Ectodermal cell (in vitro differentiated cells): ENCODE measurements at regions not wholly inside any gene's neighbourhood (a gene's known extent, or its start where the extent isn't known, plus 50 kb on each side); places are given as distances from the start of the nearest gene placed in this dataset.

Experiments used
- H3K27ac ChIP-seq: 2 replicates; pipeline ENCODE4 v1.7.0; 2013; ENCODE audit warnings: mild to moderate bottlenecking, low read depth, low read length; ENCODE audit not compliant: insufficient read depth, poor library complexity, severe bottlenecking
- H3K27me3 ChIP-seq: 2 replicates; pipeline ENCODE4 v1.7.0; 2013; ENCODE audit warnings: mild to moderate bottlenecking, low read length; ENCODE audit not compliant: insufficient read depth, control insufficient read depth, poor library complexity, severe bottlenecking
- H3K36me3 ChIP-seq: one replicate; pipeline ENCODE4 v1.7.0; 2013; ENCODE audit warnings: low read length; ENCODE audit not compliant: control insufficient read depth, insufficient read depth
- H3K4me1 ChIP-seq: one replicate; pipeline ENCODE4 v1.7.0; 2013; ENCODE audit warnings: low read length; ENCODE audit not compliant: control insufficient read depth, insufficient read depth
- H3K4me3 ChIP-seq: 2 replicates; pipeline ENCODE4 v1.7.0; 2013; ENCODE audit warnings: low read depth, low read length, control low read depth; ENCODE audit not compliant: insufficient read depth
- H3K9me3 ChIP-seq: 2 replicates; pipeline ENCODE4 v1.7.0; 2013; ENCODE audit warnings: mild to moderate bottlenecking, low read length, moderate library complexity; ENCODE audit not compliant: control insufficient read depth
- WGBS, 2 experiments: methylation state at CpG; one replicate each; pipeline ENCODE4 v1.1.7; 2013; ENCODE audit warnings: missing lambda C conversion rate in 2 of 2; 5-methylcytosine and 5-hydroxymethylcytosine counted together

DNA sequence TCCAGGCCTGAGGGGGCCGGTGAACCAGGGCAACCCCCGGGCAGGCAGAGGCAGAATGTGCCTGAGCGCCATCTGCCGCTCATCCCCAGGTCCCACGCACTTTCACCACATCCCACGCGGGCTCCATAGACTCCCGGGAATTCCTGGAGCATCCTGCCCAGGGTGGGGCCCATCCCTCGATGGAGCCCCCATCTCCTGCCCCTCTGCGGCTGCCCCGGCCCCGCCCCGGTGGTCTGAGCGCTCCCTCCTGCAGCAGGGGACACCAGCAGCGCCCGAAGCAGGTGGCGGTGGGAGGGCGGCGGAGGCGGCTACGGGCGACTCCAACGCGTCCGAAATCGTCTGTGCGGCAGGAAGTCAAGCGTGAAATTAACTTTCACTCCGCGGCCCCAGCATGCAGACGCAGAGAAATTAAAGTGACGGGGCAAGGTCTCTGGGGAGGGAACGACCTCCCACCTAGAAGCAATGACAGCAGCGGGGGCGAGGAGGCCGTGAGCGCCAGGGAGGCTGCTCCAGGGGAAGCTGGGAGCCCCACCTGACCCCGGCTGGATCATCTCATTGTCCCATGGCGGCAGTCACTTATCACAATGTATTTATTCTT, 122.2 kb downstream of the NCOR2 start:
- H3K27me3 ChIP-seq: no peaks in the 10 kb centered on the region
- no peaks in the 10 kb centered on the region for H3K36me3 ChIP-seq
- H3K27ac ChIP-seq: no peak overlapping the region
- H3K4me1 ChIP-seq: peaks cover 7% of the 10 kb centered on the region
- no peaks in the 10 kb centered on the region for H3K9me3 ChIP-seq
- no peak overlapping the region for H3K4me3 ChIP-seq
- WGBS, 2 experiments: 87 to 88% methylated on average over 39 of the region's 39 CpGs

DNA sequence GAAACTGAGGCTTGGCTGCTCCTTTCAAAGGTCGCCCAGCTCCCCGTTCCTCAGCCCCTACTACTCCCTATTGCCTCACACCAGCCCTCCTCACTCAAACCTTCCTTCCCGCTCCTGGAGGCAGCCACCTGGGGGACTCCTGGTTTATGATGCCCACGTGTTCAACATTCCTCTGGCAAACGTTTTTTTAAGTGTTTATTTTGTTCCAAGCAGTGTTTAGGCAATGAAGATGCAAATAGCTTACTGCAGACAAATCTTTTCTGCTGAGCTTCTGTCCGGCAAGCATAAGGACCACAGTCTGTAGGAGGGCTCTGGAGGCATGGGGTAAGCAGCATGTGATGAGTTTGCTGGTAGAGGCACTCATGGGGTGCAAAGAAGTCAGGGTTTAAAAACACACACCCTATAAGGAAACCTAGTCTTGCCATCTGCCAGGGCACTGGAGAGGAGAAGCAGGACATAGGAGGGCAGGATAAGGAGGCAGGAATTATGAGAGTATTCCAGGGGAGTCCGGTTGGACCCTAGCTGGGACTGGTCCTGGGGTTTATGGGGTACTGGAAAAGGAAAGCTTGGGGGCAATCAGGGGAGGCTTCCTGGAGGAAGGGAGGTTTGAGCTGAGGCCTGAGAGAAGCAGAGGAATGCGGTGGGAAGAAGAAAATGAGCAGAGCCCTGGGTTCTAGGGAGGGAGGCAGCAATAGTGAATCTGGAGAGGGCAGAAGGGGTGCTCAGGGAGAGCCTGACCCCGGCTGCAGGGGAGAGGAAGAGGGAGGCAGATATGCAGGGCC, 123.3 kb downstream of the NCOR2 start:
- WGBS, 2 experiments: 91 to 93% methylated on average over 9 of the region's 9 CpGs
- Histone ChIP-seq H3K36me3 (no peaks in the 10 kb centered on the region), H3K9me3 (no peaks in the 10 kb centered on the region), H3K4me3 (no peak overlapping the region), H3K27me3 (no peaks in the 10 kb centered on the region), H3K27ac (no peak overlapping the region), H3K4me1 (peaks cover 7% of the 10 kb centered on the region)

DNA sequence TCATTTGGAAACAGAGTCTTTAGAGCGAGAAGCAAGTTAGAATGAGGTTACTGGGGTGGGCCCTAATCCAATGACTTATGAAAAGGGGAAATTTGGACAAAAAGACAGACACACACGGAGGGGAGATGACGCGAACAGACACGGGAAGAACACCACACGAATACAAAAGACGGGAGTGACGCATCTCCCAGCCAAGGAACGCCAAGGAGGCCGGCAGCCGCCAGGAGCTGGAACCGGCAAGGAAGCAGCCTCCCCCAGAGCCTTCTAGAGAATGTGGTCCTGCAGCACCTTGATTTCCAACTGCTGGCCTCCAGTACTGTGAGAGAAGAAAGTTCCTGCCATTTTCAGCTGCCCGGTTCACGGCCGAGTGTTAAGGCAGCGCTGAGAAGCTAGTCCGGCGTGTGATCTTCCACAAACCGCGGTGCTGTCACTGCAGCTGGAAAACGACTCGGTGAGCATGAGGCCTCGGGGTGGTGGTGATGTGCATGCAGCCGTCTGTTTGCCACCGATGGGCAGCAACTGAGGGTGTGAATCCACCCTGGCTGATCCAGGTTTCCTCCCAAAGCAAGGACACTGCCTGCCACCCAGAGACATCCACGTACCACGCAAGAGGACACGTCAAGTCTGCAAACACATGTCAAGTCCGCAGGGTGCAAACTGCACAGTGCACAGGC, 124.5 kb downstream of the NCOR2 start:
- Histone ChIP-seq H3K9me3 (no peaks in the 10 kb centered on the region), H3K36me3 (no peaks in the 10 kb centered on the region), H3K4me1 (peaks cover 7% of the 10 kb centered on the region), H3K4me3 (no peak overlapping the region), H3K27ac (no peak overlapping the region), H3K27me3 (no peaks in the 10 kb centered on the region)
- 96% methylated on average over 29 of the region's 29 CpGs for WGBS, 2 experiments

DNA sequence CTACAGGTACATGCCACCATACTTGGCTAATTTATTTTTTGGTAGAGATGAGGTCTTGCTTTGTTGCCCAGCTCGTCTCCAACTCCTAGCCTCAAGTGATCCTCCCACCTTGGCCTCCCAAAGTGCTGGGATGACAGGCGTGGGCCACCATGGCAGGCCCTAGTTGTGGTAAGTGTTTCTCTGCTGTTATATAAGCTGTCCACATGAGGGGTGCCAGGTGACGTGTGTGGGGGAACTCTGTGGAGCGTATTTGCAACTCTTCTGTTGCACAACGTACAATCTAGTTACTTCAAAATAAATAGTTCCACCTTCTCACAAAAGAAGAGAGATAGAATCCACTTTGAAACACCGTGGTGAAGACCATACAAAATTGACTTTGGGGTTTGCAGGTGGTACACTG, 125.1 kb downstream of the NCOR2 start:
- no peak overlapping the region for H3K4me3 ChIP-seq
- WGBS, 2 experiments: 90 to 97% methylated on average over 6 of the region's 6 CpGs
- no peaks in the 10 kb centered on the region for H3K36me3 ChIP-seq
- no peaks in the 10 kb centered on the region for H3K9me3 ChIP-seq
- H3K4me1 ChIP-seq: peaks cover 7% of the 10 kb centered on the region
- H3K27me3 ChIP-seq: no peaks in the 10 kb centered on the region
- no peak overlapping the region for H3K27ac ChIP-seq

DNA sequence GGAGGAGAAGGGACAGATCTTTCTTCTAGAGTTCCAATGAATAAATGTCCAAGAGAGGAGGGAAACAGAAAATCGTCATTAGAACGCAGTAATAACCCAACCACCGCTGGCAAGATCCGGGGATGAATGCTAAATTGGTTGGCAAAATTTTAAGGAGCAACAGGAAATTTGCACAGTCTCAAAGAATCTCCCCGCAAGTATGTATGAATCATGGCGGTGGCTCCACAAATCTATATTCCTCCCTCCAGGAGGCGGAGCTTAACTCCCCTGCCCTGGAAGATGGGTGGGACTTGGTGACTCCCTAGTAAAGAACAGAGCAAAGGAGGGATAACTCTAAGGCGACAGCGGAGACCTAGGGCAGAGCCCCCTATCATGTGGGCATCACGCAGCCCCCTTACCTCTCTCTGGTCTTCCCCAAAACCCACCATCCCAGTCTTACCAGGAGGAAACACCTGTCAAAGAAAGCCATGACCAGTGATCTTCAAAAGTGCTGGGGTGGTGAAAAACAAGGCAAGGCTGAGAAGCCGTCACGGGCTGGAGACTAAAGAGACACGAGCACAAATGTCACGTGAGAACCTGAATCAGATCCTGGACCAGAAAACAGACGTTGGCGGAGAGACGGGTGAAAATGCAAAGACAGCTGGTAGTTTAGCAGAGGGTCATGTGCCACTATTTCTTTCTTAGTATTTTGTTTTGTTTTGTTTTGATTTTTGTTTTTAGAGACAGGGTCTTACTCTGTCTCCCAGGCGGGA, 125.8 kb downstream of the NCOR2 start:
- Histone ChIP-seq H3K9me3 (no peaks in the 10 kb centered on the region), H3K4me3 (no peak overlapping the region), H3K27me3 (no peaks in the 10 kb centered on the region), H3K36me3 (no peaks in the 10 kb centered on the region), H3K4me1 (peaks cover 7% of the 10 kb centered on the region), H3K27ac (no peak overlapping the region)
- 91 to 92% methylated on average over 18 of the region's 18 CpGs for WGBS, 2 experiments

DNA sequence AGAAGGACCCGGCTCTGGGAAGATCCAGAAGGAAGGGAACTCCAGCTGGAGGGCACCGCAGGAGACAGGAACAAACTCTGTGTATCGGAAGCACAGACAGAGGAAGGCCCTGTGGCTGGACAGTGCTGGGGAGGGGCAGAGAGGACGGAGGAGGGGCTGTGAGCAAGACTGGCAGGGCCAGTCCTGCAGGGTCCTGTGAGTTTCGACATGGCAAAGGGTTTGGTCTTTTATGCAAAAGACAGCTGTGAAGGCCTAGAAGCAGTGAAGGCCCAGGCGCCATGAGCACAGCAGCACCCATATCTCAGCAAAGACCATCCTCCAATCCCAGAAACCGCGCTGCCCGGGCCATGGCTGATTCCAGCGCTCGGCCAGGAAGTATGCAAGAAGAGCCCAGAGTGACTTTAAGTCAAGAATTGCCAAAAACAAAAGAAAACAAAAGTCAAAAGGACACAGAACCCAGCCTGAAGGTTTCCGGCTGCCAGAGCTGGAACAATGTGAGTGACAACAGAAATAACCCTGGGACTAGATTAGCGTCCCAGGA, 126.5 kb downstream of the NCOR2 start:
- WGBS, 2 experiments: 87 to 92% methylated on average over 13 of the region's 13 CpGs
- peaks cover 7% of the 10 kb centered on the region for H3K4me1 ChIP-seq
- no peak overlapping the region for H3K27ac ChIP-seq
- H3K9me3 ChIP-seq: no peaks in the 10 kb centered on the region
- no peaks in the 10 kb centered on the region for H3K36me3 ChIP-seq
- H3K27me3 ChIP-seq: no peaks in the 10 kb centered on the region
- no peak overlapping the region for H3K4me3 ChIP-seq

DNA sequence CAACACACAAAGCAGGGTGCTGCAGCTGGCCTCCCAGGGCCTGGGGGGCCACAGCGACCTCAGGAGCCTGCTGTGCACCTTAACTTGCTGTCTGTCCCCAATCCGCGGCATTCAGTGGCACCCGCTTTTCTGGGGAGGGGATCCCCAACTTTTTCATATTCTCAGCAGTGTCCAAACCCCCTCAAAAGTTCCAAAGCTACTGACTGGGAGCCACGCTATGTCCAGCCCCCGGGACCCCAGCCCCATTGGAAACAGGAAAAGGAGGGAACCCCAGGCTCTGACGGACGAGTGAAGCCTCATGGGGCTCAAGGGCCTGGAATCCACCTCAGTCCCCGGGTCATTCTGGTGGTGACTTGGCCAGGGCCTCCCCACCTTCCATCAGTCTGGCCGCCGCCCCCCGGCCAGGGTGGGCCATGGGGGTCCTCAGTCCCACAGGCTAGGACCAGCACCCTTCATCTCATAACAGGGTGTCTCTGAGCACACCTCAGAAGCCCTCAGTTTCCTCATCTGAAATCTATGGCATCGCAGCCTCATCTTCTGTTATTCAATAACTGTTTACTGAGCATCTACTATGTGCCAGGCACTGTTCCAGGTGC, 127.3 kb downstream of the NCOR2 start:
- Histone ChIP-seq H3K27me3 (no peaks in the 10 kb centered on the region), H3K36me3 (no peaks in the 10 kb centered on the region), H3K4me1 (peaks cover 7% of the 10 kb centered on the region), H3K27ac (no peak overlapping the region), H3K4me3 (no peak overlapping the region), H3K9me3 (no peaks in the 10 kb centered on the region)
- 90 to 95% methylated on average over 13 of the region's 13 CpGs for WGBS, 2 experiments

DNA sequence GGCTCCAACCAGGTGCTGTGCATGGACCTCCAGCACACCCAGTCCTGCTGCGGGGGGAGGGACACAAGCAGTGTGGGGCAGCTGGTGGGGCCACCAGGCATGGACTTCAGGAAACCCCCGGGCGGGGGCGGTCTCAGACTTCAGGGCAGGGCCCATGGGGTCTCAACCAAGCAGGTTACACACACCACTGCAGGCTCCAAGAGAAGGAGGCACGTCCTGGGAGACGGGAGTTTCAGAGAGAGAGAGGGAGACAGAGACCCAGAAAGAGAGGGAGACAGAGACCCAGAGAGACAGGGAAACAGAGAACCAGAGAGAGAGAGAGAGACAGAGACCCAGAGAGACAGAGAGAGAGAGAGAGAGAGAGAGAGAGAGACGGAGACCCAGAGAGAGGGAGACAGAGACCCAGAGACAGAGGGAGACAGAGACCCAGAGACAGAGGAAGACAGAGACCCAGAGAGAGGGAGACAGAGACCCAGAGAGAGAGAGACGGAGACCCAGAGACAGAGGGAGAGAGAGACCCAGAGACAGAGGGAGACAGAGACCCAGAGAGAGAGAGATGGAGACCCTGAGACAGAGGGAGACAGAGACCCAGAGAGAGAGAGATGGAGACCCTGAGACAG, 128.9 kb downstream of the NCOR2 start:
- WGBS, 2 experiments: 77 to 78% methylated on average over 8 of the region's 8 CpGs
- Histone ChIP-seq H3K9me3 (no peaks in the 10 kb centered on the region), H3K4me3 (no peak overlapping the region), H3K27ac (no peak overlapping the region), H3K27me3 (no peaks in the 10 kb centered on the region), H3K4me1 (peaks cover 20% of the 10 kb centered on the region), H3K36me3 (no peaks in the 10 kb centered on the region)

DNA sequence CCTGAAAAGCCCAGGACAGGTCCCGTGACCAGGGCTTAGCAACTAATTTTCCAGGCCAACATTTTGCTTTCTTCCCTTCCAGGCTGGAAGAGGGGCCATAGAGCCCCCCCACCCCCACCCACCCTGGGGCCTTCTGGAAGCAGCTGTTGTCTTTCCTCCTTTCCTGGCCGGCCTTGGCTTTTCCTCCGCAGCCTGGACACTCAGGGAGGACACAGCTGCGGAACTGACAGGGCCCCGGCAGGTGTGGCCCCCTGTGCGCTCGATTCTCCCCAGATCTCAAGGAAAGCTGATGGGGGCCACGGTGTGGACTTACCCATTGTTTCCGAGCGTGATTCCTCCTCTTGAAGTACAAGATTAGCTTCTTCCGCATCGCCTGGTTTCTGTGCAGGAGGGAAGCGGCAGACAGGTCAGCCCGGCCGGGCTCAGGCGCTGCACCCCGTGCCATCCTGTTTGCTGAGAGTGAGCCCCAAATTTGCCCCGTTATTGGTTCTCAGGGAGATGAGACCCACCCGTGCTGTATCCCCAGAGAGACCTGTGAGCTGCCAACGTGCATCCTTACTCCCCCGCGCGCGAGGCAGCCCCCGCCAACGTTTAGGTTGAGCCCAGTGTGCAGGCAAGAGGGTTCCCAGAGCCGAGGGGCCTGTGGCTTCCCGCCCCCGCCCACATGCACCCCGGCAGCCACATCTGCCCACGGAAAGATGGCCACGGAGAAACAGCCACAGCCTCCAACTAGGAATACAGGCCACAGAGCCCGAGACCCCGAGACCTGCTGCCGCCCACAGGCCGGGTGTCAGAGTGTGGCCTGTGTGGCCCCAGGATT, 129.6 kb downstream of the NCOR2 start:
- Histone ChIP-seq H3K27ac (peak overlapping the region; percentile 6), H3K4me1 (peaks cover 28% of the 10 kb centered on the region), H3K27me3 (no peaks in the 10 kb centered on the region), H3K36me3 (no peaks in the 10 kb centered on the region), H3K9me3 (no peaks in the 10 kb centered on the region), H3K4me3 (no peak overlapping the region)
- 91 to 92% methylated on average over 36 of the region's 36 CpGs for WGBS, 2 experiments
